ENCODE measurements at regions not wholly inside any gene's neighbourhood (a gene's known extent, or its start where the extent isn't known, plus 50 kb on each side); places are given as distances from the start of the nearest gene placed in this dataset.

DNA sequence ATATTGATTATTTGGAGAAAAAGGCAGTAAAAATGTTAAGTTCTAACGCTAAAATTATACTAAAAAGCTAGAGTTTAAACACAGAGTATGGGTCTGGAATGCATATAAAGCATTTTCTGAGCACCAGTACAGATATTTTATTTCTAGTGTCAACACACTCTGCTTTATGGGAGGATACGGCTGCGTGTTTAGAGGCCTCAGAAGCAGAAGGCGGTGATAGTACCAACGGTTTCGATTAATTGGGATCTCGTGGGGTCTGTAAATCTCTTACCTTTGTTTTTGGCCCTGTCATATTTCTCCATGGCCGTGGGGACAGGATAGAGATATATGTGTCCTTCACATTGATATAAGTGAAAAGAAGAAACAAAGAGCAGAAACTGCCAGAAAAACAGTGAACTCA, 206.8 kb upstream of the NTM start:
- no peak for DNase-seq (ENCODE audit: low spot score)
- TF ChIP-seq, protein P1, sequence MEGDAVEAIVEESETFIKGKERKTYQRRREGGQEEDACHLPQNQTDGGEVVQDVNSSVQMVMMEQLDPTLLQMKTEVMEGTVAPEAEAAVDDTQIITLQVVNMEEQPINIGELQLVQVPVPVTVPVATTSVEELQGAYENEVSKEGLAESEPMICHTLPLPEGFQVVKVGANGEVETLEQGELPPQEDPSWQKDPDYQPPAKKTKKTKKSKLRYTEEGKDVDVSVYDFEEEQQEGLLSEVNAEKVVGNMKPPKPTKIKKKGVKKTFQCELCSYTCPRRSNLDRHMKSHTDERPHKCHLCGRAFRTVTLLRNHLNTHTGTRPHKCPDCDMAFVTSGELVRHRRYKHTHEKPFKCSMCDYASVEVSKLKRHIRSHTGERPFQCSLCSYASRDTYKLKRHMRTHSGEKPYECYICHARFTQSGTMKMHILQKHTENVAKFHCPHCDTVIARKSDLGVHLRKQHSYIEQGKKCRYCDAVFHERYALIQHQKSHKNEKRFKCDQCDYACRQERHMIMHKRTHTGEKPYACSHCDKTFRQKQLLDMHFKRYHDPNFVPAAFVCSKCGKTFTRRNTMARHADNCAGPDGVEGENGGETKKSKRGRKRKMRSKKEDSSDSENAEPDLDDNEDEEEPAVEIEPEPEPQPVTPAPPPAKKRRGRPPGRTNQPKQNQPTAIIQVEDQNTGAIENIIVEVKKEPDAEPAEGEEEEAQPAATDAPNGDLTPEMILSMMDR (IDR thresholded peaks at IDR 0.05; ENCODE audit: borderline replicate concordance, control extremely low read depth, extremely low read depth, insufficient read depth, missing control alignments) = no peak
- in situ Hi-C loops (cut with MboI; ENCODE audit: low sequenced_read_pairs, unreplicated experiment) = no loop called here

DNA sequence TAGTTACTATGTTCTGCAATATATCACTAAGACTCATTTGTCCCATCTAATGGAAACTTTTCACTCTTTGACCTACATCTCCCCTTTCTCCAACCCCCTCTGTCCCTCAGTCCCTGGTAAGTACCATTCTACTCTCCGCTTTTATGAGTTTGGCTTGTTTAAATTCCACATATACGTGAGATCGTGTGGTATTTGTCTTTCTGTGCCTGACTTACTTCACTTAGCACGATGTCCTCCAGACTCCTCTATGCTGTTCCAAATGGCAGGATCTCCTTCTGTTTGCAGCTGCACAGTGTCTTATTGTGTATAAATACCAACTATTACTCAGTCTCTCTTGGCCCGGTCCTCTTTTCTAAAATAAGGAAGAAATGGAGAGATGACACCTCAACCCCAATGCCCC, 205.4 kb upstream of the NTM start:
- TF ChIP-seq, protein P1 (IDR thresholded peaks at IDR 0.05; ENCODE audit: borderline replicate concordance, control extremely low read depth, extremely low read depth, insufficient read depth, missing control alignments) = no peak
- in situ Hi-C loops (cut with MboI; ENCODE audit: low sequenced_read_pairs, unreplicated experiment) = no loop called here
- no peak for DNase-seq (ENCODE audit: low spot score)

DNA sequence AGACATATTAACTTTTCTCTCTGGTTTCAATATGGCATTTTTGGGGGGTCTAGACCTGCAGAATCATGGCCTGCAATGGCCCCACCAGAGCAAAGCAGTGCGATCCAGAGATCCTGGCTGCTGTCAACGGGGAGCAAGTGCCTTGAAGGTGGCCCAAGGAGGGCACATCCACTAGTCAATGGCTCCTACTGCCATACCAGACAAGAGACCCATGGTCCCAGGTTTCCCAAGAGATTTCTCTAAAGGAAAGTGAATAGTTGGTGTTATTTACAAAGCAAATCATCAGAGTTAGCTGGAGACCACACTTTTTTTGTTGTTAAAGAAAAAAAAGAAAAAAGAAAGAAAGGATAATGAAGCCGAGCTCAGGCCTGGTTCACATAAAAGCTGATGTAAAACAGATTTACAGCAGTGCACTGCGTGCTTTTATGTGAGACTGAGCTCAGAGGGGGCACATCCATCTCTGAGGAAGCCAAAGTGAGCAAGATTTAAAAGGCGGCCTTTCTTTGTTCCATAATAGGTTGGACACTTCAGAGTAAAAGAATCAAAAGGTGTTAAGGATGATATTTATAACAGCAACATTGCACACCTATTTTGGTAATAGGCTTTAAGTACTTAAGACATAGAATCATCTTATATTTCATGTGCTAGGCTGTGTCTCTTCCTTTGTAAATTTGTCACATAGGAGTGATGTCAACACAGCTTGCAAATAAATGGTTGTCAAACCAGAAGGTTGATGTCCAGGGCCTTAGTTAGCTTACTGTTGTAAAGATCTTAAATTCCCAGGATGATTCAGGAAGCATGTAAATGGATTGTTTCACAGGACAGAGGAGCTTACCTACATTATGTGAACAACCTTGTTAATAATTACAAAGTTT, 201.3 kb upstream of the NTM start:
- DNase-seq (ENCODE audit: low spot score) = no peak
- in situ Hi-C loops (cut with MboI; ENCODE audit: low sequenced_read_pairs, unreplicated experiment) = no loop called here
- TF ChIP-seq, protein P1 (IDR thresholded peaks at IDR 0.05; ENCODE audit: borderline replicate concordance, control extremely low read depth, extremely low read depth, insufficient read depth, missing control alignments) = no peak

DNA sequence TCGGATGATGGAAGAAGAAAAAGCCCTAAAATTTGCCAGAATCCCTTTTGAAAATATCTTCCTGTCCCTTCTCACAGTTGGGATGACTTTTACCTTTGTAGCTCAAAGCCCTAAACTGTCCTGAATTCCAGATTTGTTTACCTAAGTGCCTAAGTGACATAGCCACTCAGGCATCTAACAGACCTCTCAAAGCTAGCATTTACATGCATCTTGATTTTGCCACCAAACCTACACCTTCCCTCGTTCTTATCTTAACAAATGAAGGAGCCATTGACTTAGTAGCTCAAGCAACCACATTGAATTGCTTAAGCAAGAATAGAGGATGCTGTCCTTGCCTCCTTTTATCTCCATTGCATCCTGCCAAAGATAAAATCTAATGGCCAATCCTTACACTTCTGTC, 198.4 kb upstream of the NTM start:
- in situ Hi-C loops (cut with MboI; ENCODE audit: low sequenced_read_pairs, unreplicated experiment) = no loop called here
- TF ChIP-seq, protein P1 (IDR thresholded peaks at IDR 0.05; ENCODE audit: borderline replicate concordance, control extremely low read depth, extremely low read depth, insufficient read depth, missing control alignments) = no peak
- DNase-seq (ENCODE audit: low spot score) = no peak

GRCh38 chr11:131178020-131178419, 192.4 kb upstream of the NTM start:
- in situ Hi-C loops (cut with MboI; ENCODE audit: low sequenced_read_pairs, unreplicated experiment) = no loop called here
- no peak for DNase-seq (ENCODE audit: low spot score)
- TF ChIP-seq, protein P1 (IDR thresholded peaks at IDR 0.05; ENCODE audit: borderline replicate concordance, control extremely low read depth, extremely low read depth, insufficient read depth, missing control alignments) = no peak

DNA sequence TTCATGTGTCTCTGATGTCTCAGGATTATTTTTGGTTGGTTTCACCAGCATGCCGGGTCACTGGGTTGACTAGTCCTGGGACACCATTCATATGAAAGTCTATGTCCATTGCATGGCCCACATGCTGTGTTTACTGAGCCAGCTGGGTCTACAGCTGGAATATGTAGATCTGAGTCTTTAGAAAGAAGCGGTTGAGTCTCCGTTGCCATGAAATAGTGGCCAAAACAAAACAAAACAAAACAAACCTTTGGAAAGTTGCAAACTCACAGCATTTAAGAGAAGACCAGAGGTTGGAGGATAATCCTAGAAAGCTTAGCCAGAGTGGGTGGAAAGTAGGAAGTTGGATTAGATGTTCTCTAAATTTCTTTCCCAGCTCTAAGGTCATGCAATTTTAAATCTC, 191.8 kb upstream of the NTM start:
- in situ Hi-C loops (cut with MboI; ENCODE audit: low sequenced_read_pairs, unreplicated experiment) = no loop called here
- no peak for DNase-seq (ENCODE audit: low spot score)
- TF ChIP-seq, protein P1 (IDR thresholded peaks at IDR 0.05; ENCODE audit: borderline replicate concordance, control extremely low read depth, extremely low read depth, insufficient read depth, missing control alignments) = no peak

All from GM13976 (cell line).